HEK293 (cell line): ENCODE measurements at regions not wholly inside any gene's neighbourhood (a gene's known extent, or its start where the extent isn't known, plus 50 kb on each side); places are given as distances from the start of the nearest gene placed in this dataset.

Source experiments
- CTCF ChIA-PET: fragments of 350-600 bp; formaldehyde crosslinking; extraction: SDS; loops from one replicate; lab custom pipeline; 2021; ENCODE audit warnings: antibody characterized with exemption; lab: Yijun Ruan, JAX
- POLR2A ChIA-PET: fragments of 300-600 bp; formaldehyde crosslinking; extraction: SDS; loops from one replicate; lab custom pipeline; 2020; ENCODE audit warnings: antibody characterized with exemption, inconsistent platforms; lab: Yijun Ruan, JAX
- H3K27ac ChIP-seq: fragments of 200-500 bp; sonication (Bioruptor generic); 2 replicates; pipeline ENCODE4 v1.5.1; 2014; ENCODE audit warnings: low read depth, low read length, control low read depth, inconsistent platforms; ENCODE audit errors: extremely low read depth
- H3K36me3 ChIP-seq, 2 experiments: fragments of 200-500 bp in 1 of 2; sonication (Bioruptor generic) in 1 of 2; 1 replicate in 1 of 2; 2 replicates in 1 of 2; pipeline ENCODE4 v1.5.1; 2014 to 2017; ENCODE audit warnings: inconsistent platforms in 2 of 2, low read length in 2 of 2; ENCODE audit not compliant: control insufficient read depth in 2 of 2, insufficient read depth in 1 of 2
- H3K4me1 ChIP-seq: fragments of 200-500 bp; sonication (Bioruptor generic); 2 replicates; pipeline ENCODE4 v1.5.1; 2014; ENCODE audit warnings: mild to moderate bottlenecking, low read length, inconsistent platforms; ENCODE audit not compliant: control insufficient read depth, insufficient read depth
- H3K4me3 ChIP-seq: 2 replicates; pipeline ENCODE4 v1.5.1; 2011; ENCODE audit warnings: low read depth, mild to moderate bottlenecking, control low read depth, low read length, moderate library complexity
- H3K9me3 ChIP-seq: fragments of 200-500 bp; sonication (Bioruptor generic); 2 replicates; pipeline ENCODE4 v1.5.1; 2014; ENCODE audit warnings: low read depth, low read length, inconsistent platforms; ENCODE audit not compliant: control insufficient read depth, insufficient read depth
- ELK4 ChIP-seq: IDR thresholded peaks from 2 replicates; pipeline ENCODE4 v1.6.1; 2011; ENCODE audit warnings: mild to moderate bottlenecking, low read depth, low read length, borderline replicate concordance
- GLIS1 ChIP-seq: fragments of 450-650 bp; formaldehyde crosslinking; IDR thresholded peaks from 2 replicates; pipeline ENCODE4 v1.5.1; 2016; ENCODE audit warnings: missing biosample characterization, missing genetic modification characterization
- HOXC10 ChIP-seq: sonication (generic); formaldehyde crosslinking; IDR thresholded peaks from 2 replicates; pipeline ENCODE4 v1.8.1; 2023; ENCODE audit warnings: mild to moderate bottlenecking, missing genetic modification reagents
- KLF17 ChIP-seq: fragments of 450-650 bp; formaldehyde crosslinking; IDR thresholded peaks from 2 replicates; pipeline ENCODE4 v1.5.1; 2016; ENCODE audit warnings: missing biosample characterization, missing genetic modification characterization
- ZNF10 ChIP-seq: fragments of 450-650 bp; formaldehyde crosslinking; IDR thresholded peaks from 2 replicates; pipeline ENCODE4 v1.5.1; 2017; ENCODE audit warnings: missing biosample characterization, missing genetic modification characterization
- ZNF138 ChIP-seq: fragments of 450-650 bp; formaldehyde crosslinking; IDR thresholded peaks from 2 replicates; pipeline ENCODE4 v1.5.1; 2016; ENCODE audit warnings: missing biosample characterization, missing genetic modification characterization, borderline replicate concordance
- ZNF24 ChIP-seq: fragments of 450-650 bp; formaldehyde crosslinking; IDR thresholded peaks from 2 replicates; pipeline ENCODE4 v1.5.1; 2016; ENCODE audit warnings: missing biosample characterization, missing genetic modification characterization
- ZNF302 ChIP-seq: fragments of 450-650 bp; formaldehyde crosslinking; IDR thresholded peaks from 2 replicates; pipeline ENCODE4 v1.5.1; 2016; ENCODE audit warnings: missing biosample characterization, missing genetic modification characterization, low read depth
- ZNF391 ChIP-seq: fragments of 450-650 bp; formaldehyde crosslinking; IDR thresholded peaks from 2 replicates; pipeline ENCODE4 v1.5.1; 2016; ENCODE audit warnings: low read depth, missing biosample characterization, missing genetic modification characterization, borderline replicate concordance
- ZNF473 ChIP-seq: fragments of 450-650 bp; formaldehyde crosslinking; IDR thresholded peaks from 2 replicates; pipeline ENCODE4 v1.5.1; 2017; ENCODE audit warnings: missing biosample characterization, missing genetic modification characterization
- ZNF548 ChIP-seq: fragments of 450-650 bp; formaldehyde crosslinking; IDR thresholded peaks from 2 replicates; pipeline ENCODE4 v1.5.1; 2016; ENCODE audit warnings: missing biosample characterization, missing genetic modification characterization
- ZNF624 ChIP-seq: fragments of 450-650 bp; formaldehyde crosslinking; IDR thresholded peaks from 2 replicates; pipeline ENCODE4 v1.5.1; 2017; ENCODE audit warnings: missing biosample characterization, missing genetic modification characterization
- ZSCAN23 ChIP-seq: fragments of 450-650 bp; formaldehyde crosslinking; IDR thresholded peaks from 2 replicates; pipeline ENCODE4 v1.5.1; 2016; ENCODE audit warnings: missing biosample characterization, missing genetic modification characterization
- TF ChIP-seq, protein P1 (sequence below): fragments of 450-650 bp; formaldehyde crosslinking; IDR thresholded peaks from 2 replicates; pipeline ENCODE4 v1.5.1; 2016; ENCODE audit warnings: missing biosample characterization, missing genetic modification characterization
- TF ChIP-seq, protein P2 (sequence below): fragments of 450-650 bp; formaldehyde crosslinking; IDR thresholded peaks from 2 replicates; pipeline ENCODE4 v1.5.1; 2016; ENCODE audit warnings: missing biosample characterization, missing genetic modification characterization
- TF ChIP-seq, protein P3 (sequence below): fragments of 450-650 bp; formaldehyde crosslinking; IDR thresholded peaks from 2 replicates; pipeline ENCODE4 v1.5.1; 2016; ENCODE audit warnings: missing biosample characterization, missing genetic modification characterization, borderline replicate concordance
- TF ChIP-seq, protein P4 (sequence below): fragments of 450-650 bp; formaldehyde crosslinking; IDR thresholded peaks from 2 replicates; pipeline ENCODE4 v1.5.1; 2016; ENCODE audit warnings: missing biosample characterization, missing genetic modification characterization

GRCh38 chr14:45559626-45560025 is 306.6 kb upstream of the MIS18BP1 start:
- ChIA-PET CTCF (interaction anchor here (1.2 kb wide), 1 partner anchor 138 kb away, joined by 3 read pairs; no protein-coding TSS in a partner anchor), POLR2A (no interaction called here)
- H3K9me3 ChIP-seq = no peaks in the 10 kb centered on the region
- H3K4me3 ChIP-seq = no peak overlapping the region
- H3K4me1 ChIP-seq = no peaks in the 10 kb centered on the region
- H3K27ac ChIP-seq = no peak overlapping the region
- TF ChIP-seq, protein P1, sequence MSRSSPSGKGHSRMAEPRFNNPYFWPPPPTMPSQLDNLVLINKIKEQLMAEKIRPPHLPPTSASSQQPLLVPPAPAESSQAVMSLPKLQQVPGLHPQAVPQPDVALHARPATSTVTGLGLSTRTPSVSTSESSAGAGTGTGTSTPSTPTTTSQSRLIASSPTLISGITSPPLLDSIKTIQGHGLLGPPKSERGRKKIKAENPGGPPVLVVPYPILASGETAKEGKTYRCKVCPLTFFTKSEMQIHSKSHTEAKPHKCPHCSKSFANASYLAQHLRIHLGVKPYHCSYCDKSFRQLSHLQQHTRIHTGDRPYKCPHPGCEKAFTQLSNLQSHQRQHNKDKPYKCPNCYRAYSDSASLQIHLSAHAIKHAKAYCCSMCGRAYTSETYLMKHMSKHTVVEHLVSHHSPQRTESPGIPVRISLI = no peak
- no peak for TF ChIP-seq ZNF138 (tag by site-specific recombination)
- TF ChIP-seq KLF17 (tag by site-specific recombination) = no peak
- TF ChIP-seq, protein P2, sequence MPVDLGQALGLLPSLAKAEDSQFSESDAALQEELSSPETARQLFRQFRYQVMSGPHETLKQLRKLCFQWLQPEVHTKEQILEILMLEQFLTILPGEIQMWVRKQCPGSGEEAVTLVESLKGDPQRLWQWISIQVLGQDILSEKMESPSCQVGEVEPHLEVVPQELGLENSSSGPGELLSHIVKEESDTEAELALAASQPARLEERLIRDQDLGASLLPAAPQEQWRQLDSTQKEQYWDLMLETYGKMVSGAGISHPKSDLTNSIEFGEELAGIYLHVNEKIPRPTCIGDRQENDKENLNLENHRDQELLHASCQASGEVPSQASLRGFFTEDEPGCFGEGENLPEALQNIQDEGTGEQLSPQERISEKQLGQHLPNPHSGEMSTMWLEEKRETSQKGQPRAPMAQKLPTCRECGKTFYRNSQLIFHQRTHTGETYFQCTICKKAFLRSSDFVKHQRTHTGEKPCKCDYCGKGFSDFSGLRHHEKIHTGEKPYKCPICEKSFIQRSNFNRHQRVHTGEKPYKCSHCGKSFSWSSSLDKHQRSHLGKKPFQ (tag by site-specific recombination) = no peak
- TF ChIP-seq ZSCAN23 (tag by site-specific recombination) = no peak
- no peak for TF ChIP-seq ZNF548 (tag by site-specific recombination)
- no peak for TF ChIP-seq ZNF624
- TF ChIP-seq ZNF391 (tag by site-specific recombination) = no peak
- TF ChIP-seq ZNF473 = no peak
- TF ChIP-seq, protein P3, sequence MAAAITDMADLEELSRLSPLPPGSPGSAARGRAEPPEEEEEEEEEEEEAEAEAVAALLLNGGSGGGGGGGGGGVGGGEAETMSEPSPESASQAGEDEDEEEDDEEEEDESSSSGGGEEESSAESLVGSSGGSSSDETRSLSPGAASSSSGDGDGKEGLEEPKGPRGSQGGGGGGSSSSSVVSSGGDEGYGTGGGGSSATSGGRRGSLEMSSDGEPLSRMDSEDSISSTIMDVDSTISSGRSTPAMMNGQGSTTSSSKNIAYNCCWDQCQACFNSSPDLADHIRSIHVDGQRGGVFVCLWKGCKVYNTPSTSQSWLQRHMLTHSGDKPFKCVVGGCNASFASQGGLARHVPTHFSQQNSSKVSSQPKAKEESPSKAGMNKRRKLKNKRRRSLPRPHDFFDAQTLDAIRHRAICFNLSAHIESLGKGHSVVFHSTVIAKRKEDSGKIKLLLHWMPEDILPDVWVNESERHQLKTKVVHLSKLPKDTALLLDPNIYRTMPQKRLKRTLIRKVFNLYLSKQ (tag by site-specific recombination) = no peak
- TF ChIP-seq ZNF10 (tag by site-specific recombination) = no peak
- no peak for TF ChIP-seq ZNF302
- no peak for TF ChIP-seq GLIS1
- no peaks in the 10 kb centered on the region for H3K36me3 ChIP-seq

DNA sequence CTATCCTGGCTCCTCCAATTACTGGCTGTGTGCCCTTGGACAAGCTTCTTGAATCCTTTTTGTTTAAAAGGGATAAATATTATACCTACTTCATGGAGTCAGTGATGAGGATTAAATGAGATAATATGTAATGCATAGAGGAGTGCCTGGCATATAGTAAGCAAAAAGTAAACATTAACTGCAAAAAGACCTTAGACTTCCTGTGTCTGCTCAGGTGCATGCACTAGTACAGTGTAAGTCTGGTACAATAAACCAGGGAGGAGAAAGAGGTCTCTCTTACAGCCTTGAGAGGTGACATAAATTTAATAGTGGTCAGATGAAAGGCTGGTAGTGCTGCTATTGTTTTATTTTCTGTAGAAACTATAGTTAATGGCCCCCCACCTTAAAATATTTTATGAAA is 305.2 kb upstream of the MIS18BP1 start:
- Histone ChIP-seq H3K4me1 (no peaks in the 10 kb centered on the region), H3K9me3 (no peaks in the 10 kb centered on the region), H3K27ac (no peak overlapping the region)
- TF ChIP-seq HOXC10 (CRISPR knock-in tag) (no peak), ELK4 (no peak), ZNF24 (tag by site-specific recombination) (no peak)
- TF ChIP-seq, protein P4, sequence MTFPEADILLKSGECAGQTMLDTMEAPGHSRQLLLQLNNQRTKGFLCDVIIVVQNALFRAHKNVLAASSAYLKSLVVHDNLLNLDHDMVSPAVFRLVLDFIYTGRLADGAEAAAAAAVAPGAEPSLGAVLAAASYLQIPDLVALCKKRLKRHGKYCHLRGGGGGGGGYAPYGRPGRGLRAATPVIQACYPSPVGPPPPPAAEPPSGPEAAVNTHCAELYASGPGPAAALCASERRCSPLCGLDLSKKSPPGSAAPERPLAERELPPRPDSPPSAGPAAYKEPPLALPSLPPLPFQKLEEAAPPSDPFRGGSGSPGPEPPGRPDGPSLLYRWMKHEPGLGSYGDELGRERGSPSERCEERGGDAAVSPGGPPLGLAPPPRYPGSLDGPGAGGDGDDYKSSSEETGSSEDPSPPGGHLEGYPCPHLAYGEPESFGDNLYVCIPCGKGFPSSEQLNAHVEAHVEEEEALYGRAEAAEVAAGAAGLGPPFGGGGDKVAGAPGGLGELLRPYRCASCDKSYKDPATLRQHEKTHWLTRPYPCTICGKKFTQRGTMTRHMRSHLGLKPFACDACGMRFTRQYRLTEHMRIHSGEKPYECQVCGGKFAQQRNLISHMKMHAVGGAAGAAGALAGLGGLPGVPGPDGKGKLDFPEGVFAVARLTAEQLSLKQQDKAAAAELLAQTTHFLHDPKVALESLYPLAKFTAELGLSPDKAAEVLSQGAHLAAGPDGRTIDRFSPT (tag by site-specific recombination) = no peak
- TF ChIP-seq, all 188 proteins: peak for 0
- ChIA-PET CTCF (no interaction called here), POLR2A (no interaction called here)
- Histone ChIP-seq H3K4me3 (no peak overlapping the region), H3K36me3 (no peaks in the 10 kb centered on the region)
